ENCODE measurements at regions not wholly inside any gene's neighbourhood (a gene's known extent, or its start where the extent isn't known, plus 50 kb on each side); places are given as distances from the start of the nearest gene placed in this dataset.

DNA sequence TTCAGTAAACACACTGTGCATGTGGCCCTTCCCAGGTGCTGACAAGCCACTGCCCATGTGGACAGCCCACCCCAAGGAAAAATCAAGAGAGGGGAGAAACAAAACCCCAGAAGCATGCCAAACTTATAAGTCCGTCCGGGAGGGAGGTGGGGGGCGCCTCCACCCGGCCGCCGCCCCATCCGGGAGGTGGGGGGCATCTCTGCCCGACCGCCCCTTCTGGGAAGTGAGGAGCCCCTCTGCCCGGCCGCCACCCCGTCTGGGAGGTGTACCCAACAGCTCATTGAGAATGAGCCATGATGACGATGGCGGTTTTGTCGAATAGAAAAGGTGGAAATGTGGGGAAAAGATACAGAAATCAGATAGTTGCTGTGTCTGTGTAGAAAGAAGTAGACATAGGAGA lies 53.8 kb upstream of the C2CD4B start:
- peaks cover 19% of the 10 kb centered on the region for H3K27me3 Mint-ChIP-seq (ENCODE audit: unreplicated experiment)
- TF ChIP-seq, protein P1, sequence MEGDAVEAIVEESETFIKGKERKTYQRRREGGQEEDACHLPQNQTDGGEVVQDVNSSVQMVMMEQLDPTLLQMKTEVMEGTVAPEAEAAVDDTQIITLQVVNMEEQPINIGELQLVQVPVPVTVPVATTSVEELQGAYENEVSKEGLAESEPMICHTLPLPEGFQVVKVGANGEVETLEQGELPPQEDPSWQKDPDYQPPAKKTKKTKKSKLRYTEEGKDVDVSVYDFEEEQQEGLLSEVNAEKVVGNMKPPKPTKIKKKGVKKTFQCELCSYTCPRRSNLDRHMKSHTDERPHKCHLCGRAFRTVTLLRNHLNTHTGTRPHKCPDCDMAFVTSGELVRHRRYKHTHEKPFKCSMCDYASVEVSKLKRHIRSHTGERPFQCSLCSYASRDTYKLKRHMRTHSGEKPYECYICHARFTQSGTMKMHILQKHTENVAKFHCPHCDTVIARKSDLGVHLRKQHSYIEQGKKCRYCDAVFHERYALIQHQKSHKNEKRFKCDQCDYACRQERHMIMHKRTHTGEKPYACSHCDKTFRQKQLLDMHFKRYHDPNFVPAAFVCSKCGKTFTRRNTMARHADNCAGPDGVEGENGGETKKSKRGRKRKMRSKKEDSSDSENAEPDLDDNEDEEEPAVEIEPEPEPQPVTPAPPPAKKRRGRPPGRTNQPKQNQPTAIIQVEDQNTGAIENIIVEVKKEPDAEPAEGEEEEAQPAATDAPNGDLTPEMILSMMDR (IDR thresholded peaks at IDR 0.05) = no peak
- DNase-seq (ENCODE audit: extremely low spot score, unreplicated experiment) = no peak
- no peak overlapping the region for H3K4me3 Mint-ChIP-seq (ENCODE audit: unreplicated experiment)
- peaks cover 13% of the 10 kb centered on the region for H3K9me3 Mint-ChIP-seq (ENCODE audit: unreplicated experiment)
- H3K27ac Mint-ChIP-seq (ENCODE audit: unreplicated experiment) = no peak overlapping the region
- H3K4me1 Mint-ChIP-seq (ENCODE audit: unreplicated experiment) = no peaks in the 10 kb centered on the region
- no peaks in the 10 kb centered on the region for H3K36me3 Mint-ChIP-seq (ENCODE audit: unreplicated experiment)

DNA sequence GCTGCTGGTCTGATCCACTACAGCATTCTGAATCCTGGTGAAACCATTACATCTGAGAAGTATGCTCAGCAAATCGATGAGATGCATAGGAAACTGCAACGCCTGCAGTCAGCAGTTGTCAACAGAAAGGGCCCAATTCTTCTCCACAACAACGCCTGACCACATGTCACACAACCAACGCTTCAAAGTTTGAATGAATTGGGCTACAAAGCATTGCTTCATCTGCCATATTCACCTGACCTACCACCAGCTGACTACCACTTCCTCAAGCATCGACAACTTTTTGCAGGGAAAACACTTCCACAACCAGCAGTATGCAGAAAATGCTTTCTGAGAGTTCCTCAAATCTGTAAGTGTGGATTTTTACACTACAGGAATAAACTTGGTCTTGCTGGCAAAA lies 54.7 kb upstream of the C2CD4B start:
- DNase-seq (ENCODE audit: extremely low spot score, unreplicated experiment) = no peak
- peaks cover 19% of the 10 kb centered on the region for H3K27me3 Mint-ChIP-seq (ENCODE audit: unreplicated experiment)
- peaks cover 13% of the 10 kb centered on the region for H3K9me3 Mint-ChIP-seq (ENCODE audit: unreplicated experiment)
- no peak overlapping the region for H3K4me3 Mint-ChIP-seq (ENCODE audit: unreplicated experiment)
- no peaks in the 10 kb centered on the region for H3K36me3 Mint-ChIP-seq (ENCODE audit: unreplicated experiment)
- no peak overlapping the region for H3K27ac Mint-ChIP-seq (ENCODE audit: unreplicated experiment)
- H3K4me1 Mint-ChIP-seq (ENCODE audit: unreplicated experiment) = no peaks in the 10 kb centered on the region
- TF ChIP-seq, protein P1 (IDR thresholded peaks at IDR 0.05) = no peak

DNA sequence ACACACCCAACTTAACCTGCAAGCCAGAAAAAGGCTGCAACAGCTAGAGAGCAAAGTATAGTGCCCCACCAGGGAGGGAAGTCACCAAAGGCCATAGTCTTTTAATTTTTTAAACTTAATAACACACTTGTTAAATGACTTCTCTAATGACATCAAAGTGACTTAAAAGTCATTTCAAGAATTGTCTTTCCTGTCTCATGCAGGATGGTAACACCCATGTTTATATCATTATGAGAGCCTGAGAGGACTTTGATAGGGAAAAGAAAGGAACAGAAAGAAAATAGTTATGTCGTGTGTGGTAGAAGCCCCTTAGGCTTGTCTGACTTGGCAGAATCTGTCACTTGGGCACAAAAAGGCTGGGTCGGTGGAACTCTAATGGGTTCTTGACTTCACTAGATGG lies 57.9 kb upstream of the C2CD4B start:
- DNase-seq (ENCODE audit: extremely low spot score, unreplicated experiment) = no peak
- TF ChIP-seq, protein P1 (IDR thresholded peaks at IDR 0.05) = no peak
- Mint-ChIP-seq H3K27me3 (ENCODE audit: unreplicated experiment) (peaks cover 21% of the 10 kb centered on the region), H3K27ac (ENCODE audit: unreplicated experiment) (no peak overlapping the region), H3K9me3 (ENCODE audit: unreplicated experiment) (no peaks in the 10 kb centered on the region), H3K4me1 (ENCODE audit: unreplicated experiment) (no peaks in the 10 kb centered on the region), H3K4me3 (ENCODE audit: unreplicated experiment) (no peak overlapping the region), H3K36me3 (ENCODE audit: unreplicated experiment) (no peaks in the 10 kb centered on the region)

DNA sequence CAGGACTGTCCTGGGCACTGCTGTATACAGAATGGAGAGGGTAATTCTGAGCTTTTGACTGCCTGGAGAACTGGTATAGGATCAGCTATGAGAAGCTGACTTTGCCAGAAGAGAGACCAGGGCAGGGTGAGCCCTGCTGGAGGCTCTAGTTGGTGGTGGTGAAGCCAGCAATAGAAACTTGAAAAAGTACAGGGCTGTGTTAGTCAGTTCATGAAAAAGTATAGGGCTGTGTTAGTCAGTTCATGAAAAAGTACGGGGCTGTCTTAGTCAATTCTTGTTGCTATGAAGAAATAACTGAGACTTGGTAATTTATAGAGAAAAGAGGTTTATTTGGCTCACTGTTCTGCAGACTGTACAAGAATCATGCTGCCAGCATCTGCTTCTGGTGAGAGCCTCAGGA lies 63.5 kb upstream of the C2CD4B start:
- TF ChIP-seq, protein P1 (IDR thresholded peaks at IDR 0.05) = no peak
- Mint-ChIP-seq H3K9me3 (ENCODE audit: unreplicated experiment) (no peaks in the 10 kb centered on the region), H3K27me3 (ENCODE audit: unreplicated experiment) (peaks cover 46% of the 10 kb centered on the region), H3K4me1 (ENCODE audit: unreplicated experiment) (no peaks in the 10 kb centered on the region), H3K27ac (ENCODE audit: unreplicated experiment) (no peak overlapping the region), H3K36me3 (ENCODE audit: unreplicated experiment) (no peaks in the 10 kb centered on the region), H3K4me3 (ENCODE audit: unreplicated experiment) (no peak overlapping the region)
- DNase-seq (ENCODE audit: extremely low spot score, unreplicated experiment) = no peak

DNA sequence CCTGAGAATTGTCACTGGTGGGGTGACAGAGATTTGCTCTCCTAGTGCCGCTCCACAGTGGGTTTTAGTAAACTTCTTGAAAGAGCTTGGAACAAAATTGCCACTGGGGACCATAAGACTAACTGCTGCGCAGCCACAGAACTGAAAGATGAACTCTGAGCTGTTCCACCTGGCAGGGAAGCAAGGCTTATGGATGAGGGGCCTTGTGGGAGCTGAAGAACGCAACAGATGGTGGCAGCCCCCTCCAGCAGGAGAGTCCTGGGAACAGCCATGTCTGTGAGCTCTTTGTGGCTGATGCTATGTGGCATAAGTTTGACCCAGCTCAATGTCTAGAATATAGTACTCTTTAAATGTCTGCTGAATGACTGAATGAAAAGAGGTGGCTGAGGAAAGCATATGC lies 66.8 kb upstream of the C2CD4B start:
- no peak overlapping the region for H3K4me3 Mint-ChIP-seq (ENCODE audit: unreplicated experiment)
- no peak overlapping the region for H3K27ac Mint-ChIP-seq (ENCODE audit: unreplicated experiment)
- no peaks in the 10 kb centered on the region for H3K36me3 Mint-ChIP-seq (ENCODE audit: unreplicated experiment)
- H3K4me1 Mint-ChIP-seq (ENCODE audit: unreplicated experiment) = no peaks in the 10 kb centered on the region
- peaks cover 55% of the 10 kb centered on the region for H3K27me3 Mint-ChIP-seq (ENCODE audit: unreplicated experiment)
- TF ChIP-seq, protein P1 (IDR thresholded peaks at IDR 0.05) = no peak
- DNase-seq (ENCODE audit: extremely low spot score, unreplicated experiment) = no peak
- no peaks in the 10 kb centered on the region for H3K9me3 Mint-ChIP-seq (ENCODE audit: unreplicated experiment)

All from osteocyte (in vitro differentiated cells).